LoVo (cell line): ENCODE measurements at regions not wholly inside any gene's neighbourhood (a gene's known extent, or its start where the extent isn't known, plus 50 kb on each side); places are given as distances from the start of the nearest gene placed in this dataset.

Source experiments
- DNase-seq: peaks from one replicate; pipeline ENCODE4 v3.0.0-alpha.2; 2016; ENCODE audit warnings: low spot score

DNA sequence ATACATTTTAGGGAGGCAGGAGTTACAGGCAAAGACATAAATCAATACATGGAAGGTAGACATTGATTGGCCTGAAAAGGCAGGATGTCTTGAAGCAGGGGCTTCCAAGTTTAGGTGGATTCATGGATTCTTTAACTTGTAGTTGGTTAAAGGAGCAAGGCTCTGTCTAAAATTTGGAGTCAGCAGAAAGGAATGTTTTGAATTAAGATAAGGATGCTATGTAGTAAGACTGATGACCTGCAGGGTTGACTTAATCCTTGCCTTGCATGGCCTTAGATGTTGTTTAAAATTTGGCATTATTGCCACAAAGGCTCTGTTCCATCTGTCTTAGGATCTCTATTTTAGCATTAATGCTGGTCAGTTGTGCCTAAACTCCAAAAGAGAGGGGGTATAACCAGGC, 171.3 kb downstream of the C5orf15 start:
- no peak for DNase-seq

GRCh38 chr5:133796186-133796585, 172.2 kb downstream of the C5orf15 start:
- no peak for DNase-seq

GRCh38 chr5:133794771-133795415, 173.5 kb downstream of the C5orf15 start:
- DNase-seq = no peak

DNA sequence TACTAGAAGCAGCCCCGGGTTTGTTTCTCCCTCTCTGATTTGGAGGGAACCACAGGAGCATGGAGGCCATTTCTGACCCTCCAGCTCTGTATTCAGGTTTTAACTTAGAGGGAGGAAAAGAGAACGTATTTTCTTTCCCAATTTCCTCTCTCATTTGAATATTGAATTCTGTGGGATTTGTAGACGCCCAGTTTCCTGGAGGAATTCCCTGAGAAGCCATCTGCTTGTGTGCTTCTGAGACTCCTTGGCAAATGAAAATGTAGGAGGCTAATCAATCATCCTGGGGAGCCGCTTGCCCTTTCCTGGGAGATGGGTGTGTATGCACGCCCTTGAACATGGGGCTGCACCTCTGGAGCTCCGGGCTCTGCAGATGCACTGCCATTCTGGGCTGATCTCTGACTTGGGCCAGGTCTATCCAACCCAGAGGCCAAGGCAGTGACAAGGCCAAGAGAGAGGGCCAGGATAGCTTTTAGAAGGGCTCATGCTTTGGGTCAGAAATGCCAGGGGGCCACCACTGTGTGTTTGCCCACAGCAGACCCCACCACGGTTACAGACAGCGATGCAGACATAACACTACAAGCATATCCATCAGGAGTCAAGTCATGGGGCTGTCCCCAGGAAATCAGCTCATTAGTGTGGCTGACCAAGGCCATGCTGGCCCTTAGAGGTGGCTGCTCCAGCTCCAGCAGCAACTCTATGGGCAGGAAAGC, 174.5 kb downstream of the C5orf15 start:
- no peak for DNase-seq

DNA sequence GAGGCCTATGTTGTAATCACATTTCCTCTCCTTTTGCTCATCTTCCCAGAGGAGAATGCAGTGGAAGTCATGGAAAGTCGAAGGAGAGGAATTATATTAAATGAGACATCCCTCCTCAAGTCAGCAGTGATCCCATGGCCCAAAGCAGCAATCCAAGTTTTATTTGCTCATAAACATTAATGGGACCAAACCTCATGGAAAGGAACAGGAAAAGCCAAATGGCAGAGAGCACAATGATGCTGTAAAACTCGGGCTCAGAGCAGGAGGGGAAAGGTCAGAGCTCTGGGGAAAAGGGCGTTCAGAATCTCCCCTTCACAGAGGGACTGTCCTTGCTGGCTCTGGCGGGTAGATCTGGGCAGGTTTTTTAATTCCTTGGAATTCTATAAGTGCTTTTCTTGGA, 175.8 kb downstream of the C5orf15 start:
- no peak for DNase-seq

DNA sequence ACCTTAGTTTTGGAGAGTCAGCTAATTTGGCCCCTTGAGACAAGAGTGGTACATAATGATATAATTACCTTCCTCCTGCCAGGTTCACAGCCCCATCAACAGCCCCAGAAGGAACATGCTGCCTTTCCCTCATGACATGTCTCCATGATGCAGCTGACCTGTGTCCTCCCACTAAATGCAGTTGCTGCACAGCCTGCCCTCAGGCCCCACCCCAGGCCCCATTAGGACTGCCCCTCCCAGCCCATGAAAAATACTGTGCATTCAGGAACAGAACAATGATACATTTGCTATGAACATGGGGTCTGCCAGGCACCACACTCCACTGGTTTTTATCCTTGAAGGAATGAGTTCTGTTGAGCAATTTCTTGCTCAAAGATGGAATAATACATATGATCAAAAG, 176.4 kb downstream of the C5orf15 start:
- no peak for DNase-seq

DNA sequence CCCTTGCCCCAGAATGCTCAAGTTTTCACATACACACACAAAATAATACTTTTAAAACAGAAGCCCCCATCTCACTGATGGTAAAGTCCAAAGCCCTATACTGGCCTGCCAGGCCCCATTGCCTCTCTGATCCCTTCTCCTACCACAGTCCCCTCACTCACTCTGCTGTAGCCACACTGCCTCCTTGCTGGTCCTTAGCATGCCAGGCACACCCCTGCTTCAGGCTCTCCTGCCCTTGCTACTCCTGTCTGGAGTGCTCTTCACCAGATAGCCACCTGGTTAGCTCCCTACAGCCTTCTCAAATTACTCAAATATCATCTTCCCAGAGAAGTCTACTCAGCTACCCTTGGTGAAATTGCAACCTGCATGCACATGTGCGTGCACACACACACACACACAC, 177.5 kb downstream of the C5orf15 start:
- no peak for DNase-seq

GRCh38 chr5:133789428-133789827, 177.1 kb upstream of the FSTL4 start:
- no peak for DNase-seq

GRCh38 chr5:133788121-133788520, 175.8 kb upstream of the FSTL4 start:
- no peak for DNase-seq

DNA sequence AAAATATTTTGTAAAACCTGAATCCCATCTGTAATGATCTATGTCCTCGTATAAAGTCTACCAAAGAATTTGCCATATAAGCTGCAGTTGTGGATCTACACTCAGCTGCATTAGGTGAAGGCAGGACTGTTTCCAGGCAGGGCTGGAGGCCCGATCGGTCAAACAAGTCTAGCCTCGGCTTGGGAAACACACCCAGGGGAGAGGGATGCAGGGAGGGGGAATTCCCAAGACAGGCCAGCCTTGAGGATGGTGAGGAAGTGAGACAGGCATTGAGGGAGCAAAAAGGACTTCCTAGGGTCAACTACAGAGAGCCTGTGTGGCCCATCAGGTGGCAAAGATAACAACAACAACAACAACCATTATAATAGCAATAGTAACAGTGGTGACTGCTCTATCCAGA, 174.1 kb upstream of the FSTL4 start:
- DNase-seq = no peak

GRCh38 chr5:133785182-133785581, 172.8 kb upstream of the FSTL4 start:
- DNase-seq = no peak

DNA sequence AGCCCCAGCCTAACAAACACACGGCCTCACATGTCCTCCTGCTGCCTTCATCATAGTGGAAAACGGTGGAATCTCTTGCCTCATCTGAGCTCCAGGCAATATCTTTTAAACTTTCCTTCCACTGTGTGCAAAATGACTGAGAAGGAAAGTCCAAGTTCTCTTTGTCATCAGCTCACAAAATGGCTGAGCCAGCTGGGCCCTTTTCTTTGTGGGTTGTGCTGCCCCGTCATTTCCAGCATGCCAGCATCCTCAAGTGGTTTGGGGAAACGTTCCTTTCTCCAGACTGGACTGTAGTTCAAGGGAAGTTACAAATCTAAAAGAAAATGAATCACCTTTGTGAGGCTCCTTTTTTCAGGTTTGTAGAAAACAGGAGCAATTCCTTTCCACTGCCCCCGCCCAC, 171.1 kb upstream of the FSTL4 start:
- no peak for DNase-seq

GRCh38 chr5:133782736-133783135, 170.4 kb upstream of the FSTL4 start:
- DNase-seq = no peak

DNA sequence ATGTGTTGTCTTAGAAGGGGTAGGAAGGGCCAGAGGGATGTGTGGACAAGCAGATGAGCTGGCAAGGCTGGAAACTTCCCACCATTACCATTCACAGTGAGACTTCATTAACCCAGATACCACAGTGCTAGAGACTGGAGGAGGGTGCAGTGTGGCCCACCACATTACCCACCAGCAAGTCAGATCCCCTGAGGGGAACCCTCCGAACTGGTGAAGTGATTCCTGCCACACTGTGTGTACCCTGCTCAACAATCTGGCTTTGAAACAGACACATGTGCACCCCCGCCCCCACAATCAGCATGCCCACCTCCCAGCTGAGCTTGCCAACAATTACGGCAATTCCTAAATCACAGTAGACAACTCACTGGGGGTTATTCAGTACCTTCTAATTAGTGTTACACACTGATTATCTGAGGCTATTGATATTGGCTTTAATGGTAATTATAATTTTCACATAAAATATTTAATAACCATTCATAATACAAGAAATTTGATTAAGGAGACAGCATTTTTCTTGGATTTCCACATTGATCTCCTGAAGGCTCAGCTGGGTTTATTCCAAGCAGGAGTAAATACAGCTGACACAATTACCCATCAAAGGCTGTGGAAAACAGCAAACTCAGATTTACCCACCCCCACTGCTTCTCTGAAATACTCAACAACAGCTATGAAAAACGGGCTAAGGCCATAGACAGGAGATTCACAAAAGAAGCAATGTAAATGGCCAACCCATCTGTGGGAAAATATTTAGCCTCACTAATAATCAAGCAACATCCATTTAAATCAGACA, 169.3 kb upstream of the FSTL4 start:
- no peak for DNase-seq

DNA sequence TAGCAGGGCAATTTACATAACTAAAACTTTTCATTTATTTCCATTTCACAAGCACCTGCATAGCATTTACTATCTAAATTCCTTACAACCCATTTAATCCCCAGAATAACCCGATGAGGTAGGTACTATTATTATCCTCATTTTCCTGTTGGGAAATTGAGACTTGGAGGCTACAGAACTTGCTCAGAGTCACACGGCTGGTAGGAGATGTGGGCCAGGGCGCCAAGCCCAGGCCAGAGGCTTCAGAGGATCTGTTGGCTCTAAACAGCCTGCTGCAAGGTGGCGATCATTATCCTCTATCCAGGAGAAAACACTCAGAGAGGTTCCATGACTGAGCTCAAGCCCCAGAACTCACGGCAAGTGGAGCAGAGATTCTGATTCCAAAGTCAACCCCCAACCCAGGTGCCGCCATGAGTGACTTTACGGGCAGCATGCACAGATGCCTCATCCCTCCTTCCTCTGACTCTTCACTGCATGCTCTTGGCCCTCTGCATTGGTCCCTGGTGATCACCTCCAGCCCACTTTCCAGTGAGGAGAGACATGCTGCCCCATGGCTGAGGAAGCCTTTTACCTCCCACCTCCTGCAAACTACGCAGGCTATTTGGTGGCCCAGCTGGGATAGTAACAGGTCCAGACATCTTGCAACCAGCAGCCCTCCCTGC, 168.4 kb upstream of the FSTL4 start:
- DNase-seq = no peak

DNA sequence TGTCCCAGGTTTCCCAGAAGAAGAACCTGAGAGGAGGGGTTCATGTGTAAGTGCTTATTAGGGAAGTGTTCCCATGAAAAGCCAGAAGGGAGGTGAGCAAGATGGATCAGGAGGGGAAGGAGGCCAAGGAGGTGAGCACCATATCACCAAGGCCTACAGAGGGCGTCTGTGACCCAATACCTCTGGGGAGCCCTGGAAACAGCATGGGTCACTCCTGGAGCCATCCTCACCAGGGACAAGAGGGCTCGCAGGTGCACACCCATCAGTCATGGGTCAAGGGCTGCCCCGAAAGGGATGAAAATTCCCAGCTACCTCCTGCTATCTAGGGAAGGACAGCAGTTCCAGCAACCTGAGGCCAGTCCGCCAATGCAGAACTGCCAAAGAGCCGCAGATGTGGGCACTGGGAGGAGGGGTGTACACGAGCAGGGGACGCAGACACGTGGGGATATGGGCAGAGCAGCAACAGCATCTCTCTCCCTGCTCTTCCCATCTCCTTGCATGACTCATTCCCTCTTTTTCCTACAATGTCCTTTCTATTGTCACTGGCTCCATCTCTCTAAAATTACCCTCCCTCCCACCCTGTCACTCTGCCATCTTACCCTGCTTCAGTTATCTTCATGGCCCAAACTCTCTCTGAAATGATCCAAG, 167.6 kb upstream of the FSTL4 start:
- no peak for DNase-seq

GRCh38 chr5:133778636-133779035, 166.3 kb upstream of the FSTL4 start:
- DNase-seq = no peak

- no peak for DNase-seq
Measured at GRCh38 chr5:133777951-133778350, 165.6 kb upstream of the FSTL4 start.

DNA sequence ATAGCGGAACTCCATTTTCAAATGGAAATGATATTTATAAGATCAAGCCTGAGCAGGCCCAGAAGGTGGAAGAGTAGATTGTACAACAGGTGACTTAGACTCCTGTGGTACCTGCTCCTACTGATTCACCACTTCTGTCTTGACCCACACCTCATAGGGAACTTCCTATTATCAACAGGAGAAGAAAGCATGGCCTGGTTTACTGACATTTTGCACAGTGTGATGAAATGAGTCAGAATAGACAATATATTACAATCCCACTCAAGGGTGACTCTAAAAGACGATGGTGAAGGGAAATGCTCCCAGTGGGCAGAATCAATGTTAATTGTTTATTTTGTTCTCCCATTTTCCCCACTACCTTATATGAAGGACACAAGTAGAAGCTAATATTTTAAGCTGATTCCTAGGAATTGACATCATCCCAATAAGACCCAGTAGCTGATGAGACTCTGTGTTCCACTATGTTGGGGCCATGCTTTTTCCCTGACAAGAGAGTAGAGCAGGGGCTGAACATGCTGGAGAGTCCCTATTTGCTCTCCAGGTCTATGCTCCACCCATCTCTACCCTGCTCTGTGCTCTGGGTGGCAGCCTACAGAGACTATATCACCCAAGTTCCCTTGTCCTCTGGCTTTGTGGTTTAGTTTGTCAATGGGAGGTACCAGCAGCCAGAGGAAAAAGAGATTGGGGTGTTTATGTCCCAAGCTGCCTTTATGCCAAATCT, 163.4 kb upstream of the FSTL4 start:
- no peak for DNase-seq

- DNase-seq = no peak
Measured at GRCh38 chr5:133773247-133774202, 161.2 kb upstream of the FSTL4 start.
